ENCODE measurements at regions not wholly inside any gene's neighbourhood (a gene's known extent, or its start where the extent isn't known, plus 50 kb on each side); places are given as distances from the start of the nearest gene placed in this dataset.
"Not testable (repeated sequence)": the region's sequence is repeated elsewhere in the genome, so short reads cannot be mapped to it uniquely, and the experiment has no call there.

- not testable (repeated sequence) for DNase-seq
Measured at GRCh38 chr21:6561168-6561567, 3960.2 kb upstream of the TPTE start.

- DNase-seq = not testable (repeated sequence)
Measured at GRCh38 chr21:6561578-6561977, 3959.8 kb upstream of the TPTE start.

DNA sequence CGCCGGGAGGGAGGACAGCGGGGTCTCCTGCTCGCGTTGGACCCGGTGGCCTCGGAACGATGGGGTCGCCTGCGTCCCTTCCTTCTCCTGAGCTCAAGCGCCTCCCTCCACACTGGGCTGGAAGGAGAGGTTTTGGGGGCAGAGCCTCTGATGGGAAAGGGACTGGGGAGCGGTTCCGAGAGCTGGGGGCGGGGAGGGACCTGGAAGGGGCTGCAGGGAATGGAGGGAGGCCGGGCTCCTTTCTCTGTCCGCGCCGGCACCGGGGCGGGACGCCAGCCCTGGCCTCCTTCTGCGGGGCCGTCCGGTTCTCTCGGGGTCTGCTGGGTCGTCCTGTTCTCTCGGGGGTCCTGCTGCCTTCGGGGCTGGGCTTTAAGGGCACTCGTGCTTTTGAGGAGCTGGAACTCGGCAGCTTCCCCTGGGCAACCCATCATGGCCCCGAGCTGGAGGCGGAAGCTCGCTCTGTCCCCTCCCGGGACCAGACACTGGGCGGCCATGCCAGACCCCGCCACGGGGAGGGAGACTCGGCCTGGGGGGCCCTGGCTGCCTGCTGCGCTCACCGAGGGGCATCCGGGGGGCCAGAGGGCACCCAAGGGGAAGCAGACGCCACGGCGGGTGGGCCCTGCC lies 3956.7 kb upstream of the TPTE start:
- not testable (repeated sequence) for DNase-seq

DNA sequence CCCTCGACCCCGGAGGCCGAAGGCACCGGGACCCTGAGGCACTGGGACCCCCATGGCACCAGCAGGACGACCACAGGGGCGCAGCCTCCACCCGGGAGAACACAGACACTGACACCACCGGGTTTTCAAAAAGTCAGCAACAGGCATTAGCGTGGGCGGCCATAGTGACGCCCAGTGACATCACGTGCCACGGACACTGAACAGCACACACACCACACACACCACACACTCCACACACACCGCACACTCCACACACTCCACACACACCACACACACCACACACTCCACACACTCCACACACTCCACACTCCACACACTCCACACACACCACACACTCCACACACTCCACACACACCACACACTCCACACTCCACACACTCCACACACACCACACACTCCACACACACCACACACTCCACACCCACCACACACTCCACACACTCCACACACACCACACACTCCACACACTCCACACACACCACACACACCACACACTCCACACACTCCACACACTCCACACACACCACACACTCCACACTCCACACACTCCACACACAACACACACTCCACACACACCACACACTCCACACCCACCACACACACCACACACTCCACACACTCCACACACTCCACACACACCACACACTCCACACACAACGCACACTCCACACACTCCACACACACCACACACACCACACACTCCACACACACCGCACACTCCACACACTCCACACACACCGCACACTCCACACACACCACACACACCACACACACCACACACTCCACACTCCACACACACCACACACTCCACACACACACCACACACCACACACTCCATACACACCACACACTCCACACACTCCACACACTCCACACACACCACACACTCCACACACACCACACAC lies 3955.9 kb upstream of the TPTE start:
- peak in 1 of 2 donors; percentile 26 for DNase-seq

- not testable (repeated sequence) for DNase-seq
Measured at GRCh38 chr21:6567542-6567941, 3953.8 kb upstream of the TPTE start.

GRCh38 chr21:6569152-6569551 lies 3952.2 kb upstream of the TPTE start:
- not testable (repeated sequence) for DNase-seq

- not testable (repeated sequence) for DNase-seq
Measured at GRCh38 chr21:6569587-6570392, 3951.6 kb upstream of the TPTE start.

- DNase-seq = not testable (repeated sequence)
Measured at GRCh38 chr21:6570700-6571368, 3950.5 kb upstream of the TPTE start.

GRCh38 chr21:6573576-6573975 lies 3947.8 kb upstream of the TPTE start:
- DNase-seq = not testable (repeated sequence)

DNA sequence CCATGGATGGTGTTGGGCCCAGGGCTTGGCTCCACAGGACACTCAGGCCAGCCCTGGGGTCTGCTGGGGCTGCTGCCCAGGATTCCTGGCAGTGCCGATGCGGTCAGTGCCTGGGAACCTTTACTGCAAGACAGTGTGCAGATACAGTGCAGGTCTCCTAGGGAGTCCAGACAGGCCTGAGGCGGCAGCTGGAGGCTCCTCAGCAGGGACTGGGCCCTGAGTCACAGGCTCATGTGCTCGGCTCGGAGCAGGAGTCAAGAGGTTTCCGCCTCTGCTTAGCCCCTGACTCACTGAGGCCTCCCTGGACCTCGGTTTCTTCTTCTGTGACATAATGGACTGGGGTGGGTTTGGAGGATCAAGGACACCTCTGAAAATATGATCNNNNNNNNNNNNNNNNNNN lies 3941.6 kb upstream of the TPTE start:
- not testable (repeated sequence) for DNase-seq

Measured in stimulated activated CD4-positive, alpha-beta T cell treated with anti-CD3 and anti-CD28 coated beads, Interleukin-2, amount 100 ng/mL, for 48 hours (primary cell).